Mesenchymal stem cell (in vitro differentiated cells and primary cell): ENCODE measurements at regions not wholly inside any gene's neighbourhood (a gene's known extent, or its start where the extent isn't known, plus 50 kb on each side); places are given as distances from the start of the nearest gene placed in this dataset.

Experiments used
- DNase-seq: peaks from one replicate; pipeline ENCODE4 v3.0.0-alpha.2; 2013
- H2AFZ ChIP-seq: one replicate; pipeline ENCODE4 v1.6.1; 2013; ENCODE audit warnings: low read depth, mild to moderate bottlenecking, control low read depth, inconsistent platforms, low read length, moderate library complexity
- H2AK5ac ChIP-seq: 2 replicates; pipeline ENCODE4 v1.6.1; 2013; ENCODE audit warnings: low read length, moderate library complexity, mild to moderate bottlenecking, inconsistent platforms; ENCODE audit not compliant: severe bottlenecking
- H2BK120ac ChIP-seq: one replicate; pipeline ENCODE4 v1.6.1; 2013; ENCODE audit warnings: low read depth, mild to moderate bottlenecking, inconsistent platforms, low read length, moderate library complexity
- H2BK12ac ChIP-seq, 2 experiments: one replicate each; pipeline ENCODE4 v1.6.1; 2013; ENCODE audit warnings: inconsistent platforms in 2 of 2, low read length in 2 of 2, mild to moderate bottlenecking in 2 of 2, moderate library complexity in 2 of 2, control low read depth in 1 of 2
- H2BK15ac ChIP-seq: one replicate; pipeline ENCODE4 v1.6.1; 2013; ENCODE audit warnings: mild to moderate bottlenecking, low read depth, inconsistent platforms; ENCODE audit not compliant: poor library complexity, severe bottlenecking
- H2BK5ac ChIP-seq: 2 replicates; pipeline ENCODE4 v1.6.1; 2013; ENCODE audit warnings: low read depth, mild to moderate bottlenecking, low read length, control low read depth, inconsistent platforms; ENCODE audit not compliant: poor library complexity, severe bottlenecking
- H3K14ac ChIP-seq, 2 experiments: one replicate each; pipeline ENCODE4 v1.6.1; 2013; ENCODE audit warnings: inconsistent platforms in 2 of 2, low read length in 2 of 2, control low read depth in 1 of 2, mild to moderate bottlenecking in 1 of 2, moderate library complexity in 1 of 2
- H3K18ac ChIP-seq, 2 experiments: one replicate each; pipeline ENCODE4 v1.6.1; 2013; ENCODE audit warnings: inconsistent platforms in 2 of 2, low read length in 2 of 2, control low read depth in 1 of 2, low read depth in 1 of 2, mild to moderate bottlenecking in 1 of 2
- H3K23ac ChIP-seq, 2 experiments: one replicate each; pipeline ENCODE4 v1.6.1; 2013; ENCODE audit warnings: inconsistent platforms in 2 of 2, low read length in 2 of 2, mild to moderate bottlenecking in 2 of 2, moderate library complexity in 2 of 2, control low read depth in 1 of 2
- H3K27ac ChIP-seq: 2 replicates; pipeline ENCODE4 v1.5.1; 2013; ENCODE audit warnings: mild to moderate bottlenecking, moderate library complexity, low read length, control low read depth, inconsistent platforms; ENCODE audit not compliant: poor library complexity, severe bottlenecking
- H3K27me3 ChIP-seq, 2 experiments: 2 replicates each; pipeline versions ENCODE4 v1.6.1 to v1.7.0; 2013; ENCODE audit warnings: low read length in 2 of 2, mild to moderate bottlenecking in 2 of 2, moderate library complexity in 2 of 2, control low read depth in 1 of 2, inconsistent platforms in 1 of 2; ENCODE audit not compliant: control insufficient read depth in 1 of 2, insufficient read depth in 1 of 2
- H3K36me3 ChIP-seq, 2 experiments: 2 replicates each; pipeline versions ENCODE4 v1.6.1 to v1.7.0; 2013; ENCODE audit warnings: low read length in 2 of 2, control low read depth in 1 of 2, inconsistent platforms in 1 of 2, low read depth in 1 of 2, mild to moderate bottlenecking in 1 of 2; ENCODE audit not compliant: insufficient read depth in 2 of 2, control insufficient read depth in 1 of 2
- H3K4ac ChIP-seq, 2 experiments: one replicate each; pipeline ENCODE4 v1.6.1; 2013; ENCODE audit warnings: inconsistent platforms in 2 of 2, low read length in 2 of 2, mild to moderate bottlenecking in 2 of 2, moderate library complexity in 2 of 2, control low read depth in 1 of 2, low read depth in 1 of 2
- H3K4me1 ChIP-seq: 2 replicates; pipeline ENCODE4 v1.6.1; 2013; ENCODE audit warnings: low read depth, low read length, control low read depth; ENCODE audit not compliant: control insufficient read depth, insufficient read depth
- H3K4me2 ChIP-seq: 2 replicates; pipeline ENCODE4 v1.6.1; 2013; ENCODE audit warnings: low read length, mild to moderate bottlenecking, inconsistent platforms; ENCODE audit not compliant: poor library complexity, severe bottlenecking
- H3K4me3 ChIP-seq, 2 experiments: 2 replicates each; pipeline versions ENCODE4 v1.5.1 to v1.7.0; 2013; ENCODE audit warnings: low read length in 2 of 2, mild to moderate bottlenecking in 2 of 2, control low read depth in 1 of 2, low read depth in 1 of 2; ENCODE audit not compliant: insufficient read depth in 1 of 2
- H3K79me1 ChIP-seq: replicated peaks from 2 replicates; pipeline ENCODE4 v1.6.1; 2013; ENCODE audit warnings: mild to moderate bottlenecking, control low read depth, low read length, inconsistent platforms; ENCODE audit not compliant: poor library complexity, severe bottlenecking
- H3K9ac ChIP-seq: 2 replicates; pipeline ENCODE4 v1.7.0; 2013; ENCODE audit warnings: mild to moderate bottlenecking, low read length, moderate library complexity
- H3K9me3 ChIP-seq: 2 replicates; pipeline ENCODE4 v1.7.0; 2013; ENCODE audit warnings: mild to moderate bottlenecking, low read length; ENCODE audit not compliant: control insufficient read depth
- H4K8ac ChIP-seq: one replicate; pipeline ENCODE4 v1.6.1; 2013; ENCODE audit warnings: inconsistent platforms, mild to moderate bottlenecking, low read length, moderate library complexity
- H4K91ac ChIP-seq: one replicate; pipeline ENCODE4 v1.6.1; 2013; ENCODE audit warnings: mild to moderate bottlenecking, low read length, inconsistent platforms
- WGBS: methylation state at CpG from one replicate; pipeline ENCODE4 v1.1.7; 2013; ENCODE audit warnings: mixed read lengths; 5-methylcytosine and 5-hydroxymethylcytosine counted together

DNA sequence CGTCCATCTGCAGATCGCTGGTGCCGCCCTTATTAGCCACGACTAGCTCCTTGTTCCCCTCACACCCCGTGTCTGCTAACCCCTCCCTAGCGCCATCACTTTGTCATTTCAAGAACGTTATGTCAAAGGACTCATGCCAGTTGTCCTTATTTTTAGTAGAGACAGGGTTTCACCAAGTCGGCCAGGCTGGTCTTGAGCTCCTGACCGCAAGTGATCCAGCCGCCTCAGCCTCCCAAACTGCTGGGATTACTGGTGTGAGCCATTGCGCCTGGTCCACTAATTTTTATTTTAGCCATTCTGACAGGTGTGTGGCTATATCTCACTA, 138.9 kb upstream of the HDAC4 start:
- Histone ChIP-seq H3K18ac (no peak overlapping the region), H2BK12ac (no peak overlapping the region), H3K4ac (no peak overlapping the region), H2AFZ (no peak overlapping the region), H2AK5ac (no peak overlapping the region), H3K4me3 (no peak overlapping the region), H3K79me1 (no peaks in the 10 kb centered on the region), H2BK120ac (no peak overlapping the region), H3K9me3 (peaks cover 3% of the 10 kb centered on the region), H3K27me3 (peaks cover 0 to 46% of the 10 kb centered on the region in 2 experiments), H3K23ac (no peak overlapping the region), H2BK5ac (no peak overlapping the region), H3K36me3 (no peaks in the 10 kb centered on the region), H2BK15ac (no peak overlapping the region), H4K91ac (no peak overlapping the region), H3K14ac (no peak overlapping the region), H3K9ac (no peak overlapping the region), H3K27ac (no peak overlapping the region), H3K4me2 (no peak overlapping the region), H4K8ac (no peak overlapping the region), H3K4me1 (no peaks in the 10 kb centered on the region)
- 84% methylated on average over 9 of the region's 11 CpGs for WGBS
- no peak for DNase-seq

DNA sequence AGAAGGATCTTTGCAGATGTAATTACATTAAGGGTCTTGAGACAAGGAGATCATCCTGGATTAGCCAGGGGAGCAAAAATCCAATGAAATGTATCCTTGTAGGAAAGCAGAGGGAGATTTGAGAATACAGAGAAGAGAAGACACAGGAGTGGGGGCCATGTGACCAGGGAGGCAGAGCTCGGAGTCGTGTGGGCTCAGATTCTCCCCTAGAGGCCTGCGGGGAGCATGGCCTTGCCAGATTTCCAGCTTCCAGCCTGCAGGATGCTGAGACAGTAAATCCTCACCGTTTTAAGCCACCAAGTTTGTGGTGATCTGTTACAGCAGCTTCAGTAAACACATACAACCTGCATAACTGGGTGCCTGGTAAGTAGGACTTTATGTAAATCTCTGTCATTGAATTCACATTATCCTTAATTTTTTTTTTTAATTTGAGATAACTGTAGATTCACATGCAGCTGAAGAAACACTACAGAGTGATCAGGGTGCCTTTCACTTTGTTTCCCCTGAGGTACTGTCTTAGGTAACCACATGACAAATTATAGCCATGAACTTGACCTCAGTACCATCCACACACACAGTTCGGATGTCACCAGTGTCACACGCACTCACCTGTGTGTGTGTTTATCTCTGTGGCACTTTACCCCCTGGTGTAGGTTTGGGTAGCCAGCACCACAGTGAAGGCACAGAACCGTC, 138.4 kb upstream of the HDAC4 start:
- no peak overlapping the region for H2BK15ac ChIP-seq
- peaks cover 0 to 46% of the 10 kb centered on the region in 2 experiments for H3K27me3 ChIP-seq
- no peak overlapping the region for H4K8ac ChIP-seq
- no peak overlapping the region for H3K23ac ChIP-seq
- H3K36me3 ChIP-seq = no peaks in the 10 kb centered on the region
- 76% methylated on average over 6 of the region's 7 CpGs for WGBS
- DNase-seq = no peak
- H3K9me3 ChIP-seq = peaks cover 6% of the 10 kb centered on the region
- H2BK12ac ChIP-seq = no peak overlapping the region
- no peak overlapping the region for H2BK5ac ChIP-seq
- H3K4ac ChIP-seq = no peak overlapping the region
- no peak overlapping the region for H3K4me2 ChIP-seq
- no peak overlapping the region for H2BK120ac ChIP-seq
- no peak overlapping the region for H3K4me3 ChIP-seq
- no peak overlapping the region for H3K18ac ChIP-seq
- H4K91ac ChIP-seq = no peak overlapping the region
- H3K9ac ChIP-seq = no peak overlapping the region
- H3K79me1 ChIP-seq = no peaks in the 10 kb centered on the region
- H3K14ac ChIP-seq = no peak overlapping the region
- H3K4me1 ChIP-seq = no peaks in the 10 kb centered on the region
- no peak overlapping the region for H3K27ac ChIP-seq
- no peak overlapping the region for H2AK5ac ChIP-seq
- H2AFZ ChIP-seq = no peak overlapping the region

DNA sequence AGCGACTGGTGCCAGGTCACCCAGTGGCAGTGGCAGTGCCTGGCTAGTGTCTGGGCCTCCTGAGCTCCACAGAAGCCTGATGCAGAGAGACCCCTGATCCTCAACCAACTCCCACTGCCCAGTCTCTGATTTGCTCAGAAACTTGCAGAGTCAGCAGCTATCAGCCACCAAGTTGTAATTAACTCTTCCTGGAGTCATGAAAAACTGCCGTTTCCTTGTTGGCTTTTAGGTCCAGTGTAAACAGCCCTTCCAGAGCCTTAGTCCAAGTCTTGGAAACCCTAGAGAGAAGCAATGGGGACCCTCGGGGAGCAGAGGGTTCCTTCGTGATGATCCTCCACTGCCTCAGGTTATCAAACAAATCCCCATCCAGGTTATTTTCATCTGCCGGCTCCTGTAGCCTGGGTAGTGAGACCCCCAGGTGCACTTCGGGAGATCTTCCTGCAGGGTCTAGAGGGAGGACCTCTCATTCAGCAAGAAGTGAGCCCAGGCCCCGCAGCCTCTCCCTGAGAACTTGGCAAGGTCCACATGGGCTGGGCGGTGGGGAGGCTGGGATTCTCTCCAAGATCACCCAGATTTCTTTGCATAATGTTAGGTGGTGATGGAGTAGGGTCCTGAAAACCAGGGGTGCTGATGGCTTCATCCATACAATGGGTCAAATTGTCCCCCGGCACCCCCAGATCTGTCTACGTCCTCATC, 137.7 kb upstream of the HDAC4 start:
- no peak overlapping the region for H3K4me2 ChIP-seq
- H2BK12ac ChIP-seq = no peak overlapping the region
- no peak overlapping the region for H3K4ac ChIP-seq
- no peak overlapping the region for H3K9ac ChIP-seq
- H2BK120ac ChIP-seq = no peak overlapping the region
- no peak overlapping the region for H3K18ac ChIP-seq
- H3K79me1 ChIP-seq = no peaks in the 10 kb centered on the region
- no peak overlapping the region for H4K8ac ChIP-seq
- H3K23ac ChIP-seq = no peak overlapping the region
- no peak overlapping the region for H3K14ac ChIP-seq
- peaks cover 6% of the 10 kb centered on the region for H3K9me3 ChIP-seq
- H2AFZ ChIP-seq = no peak overlapping the region
- H3K27me3 ChIP-seq = peaks cover 0 to 43% of the 10 kb centered on the region in 2 experiments
- H2BK5ac ChIP-seq = no peak overlapping the region
- H3K4me1 ChIP-seq = no peaks in the 10 kb centered on the region
- H2BK15ac ChIP-seq = no peak overlapping the region
- 76% methylated on average over 10 of the region's 10 CpGs for WGBS
- DNase-seq = no peak
- no peak overlapping the region for H3K4me3 ChIP-seq
- H3K36me3 ChIP-seq = no peaks in the 10 kb centered on the region
- H4K91ac ChIP-seq = no peak overlapping the region
- no peak overlapping the region for H3K27ac ChIP-seq
- H2AK5ac ChIP-seq = no peak overlapping the region

DNA sequence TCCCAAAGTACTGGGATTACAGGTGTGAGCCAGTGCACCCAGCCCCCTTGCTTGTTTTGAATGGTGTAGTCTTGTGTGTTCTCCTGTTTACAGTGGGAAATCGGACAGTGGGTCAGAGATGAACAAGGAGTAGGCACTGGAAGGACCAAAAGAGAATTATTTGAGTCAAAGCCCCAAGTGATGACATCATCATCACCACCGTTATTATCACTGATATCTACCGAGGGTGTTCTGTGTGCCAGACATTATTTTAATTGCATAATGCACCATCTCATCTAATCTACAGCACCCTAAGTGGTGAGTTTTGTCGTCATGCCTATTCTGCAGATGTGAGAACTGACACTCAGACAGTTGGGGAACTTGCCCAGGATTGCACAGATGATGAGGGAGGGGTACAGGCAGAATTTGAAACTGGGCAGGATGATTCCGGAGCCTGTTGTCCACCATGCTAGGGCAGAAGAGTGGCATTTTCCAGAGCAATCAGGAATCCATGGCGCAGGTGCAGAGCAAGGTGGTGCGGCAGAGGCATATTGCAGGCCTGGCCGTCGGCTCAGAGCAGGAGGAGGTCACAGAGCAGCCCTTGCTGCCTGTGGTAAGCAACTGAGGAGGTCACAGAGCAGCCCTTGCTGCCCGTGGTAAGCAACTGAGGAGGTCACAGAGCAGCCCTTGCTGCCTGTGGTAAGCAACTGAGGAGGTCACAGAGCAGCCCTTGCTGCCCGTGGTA, 137.0 kb upstream of the HDAC4 start:
- Histone ChIP-seq H3K9ac (no peak overlapping the region), H4K91ac (no peak overlapping the region), H3K27ac (no peak overlapping the region), H3K14ac (no peak overlapping the region), H3K36me3 (no peaks in the 10 kb centered on the region), H3K23ac (no peak overlapping the region), H2BK12ac (no peak overlapping the region), H3K18ac (no peak overlapping the region), H2BK15ac (no peak overlapping the region), H2BK5ac (no peak overlapping the region), H3K4ac (no peak overlapping the region), H2AK5ac (no peak overlapping the region), H3K79me1 (no peaks in the 10 kb centered on the region), H3K27me3 (peaks cover 0 to 50% of the 10 kb centered on the region in 2 experiments), H3K4me2 (no peak overlapping the region), H4K8ac (no peak overlapping the region), H2BK120ac (no peak overlapping the region), H3K4me1 (no peaks in the 10 kb centered on the region), H3K9me3 (peaks cover 6% of the 10 kb centered on the region), H3K4me3 (peak overlapping the region in 1 of 2 experiments; percentile 16), H2AFZ (no peak overlapping the region)
- DNase-seq = no peak
- WGBS = 67% methylated on average over 11 of the region's 11 CpGs
